IMR-90 (cell line): ENCODE measurements at regions not wholly inside any gene's neighbourhood (a gene's known extent, or its start where the extent isn't known, plus 50 kb on each side); places are given as distances from the start of the nearest gene placed in this dataset.

Experiments used
- ATAC-seq: fragments of 200-7000 bp; cut with Tn5 transposase; 2 replicates; pipeline ENCODE4 v1.9.1; 2020; ENCODE audit warnings: low read depth, mild to moderate bottlenecking, moderate library complexity
- BruUV-seq: library from RNA; stranded (reverse); fragments of 400-500 nt; replicated peaks from 2 replicates; lab custom pipeline; 2021; lab: Mats Ljungman, UMichigan
- CTCF ChIA-PET: fragments of 300-600 bp; formaldehyde crosslinking; extraction: SDS; loops from one replicate; lab custom pipeline; 2021; ENCODE audit warnings: antibody characterized with exemption; lab: Yijun Ruan, JAX
- POLR2A ChIA-PET: fragments of 300-600 bp; sonication (Branson Sonifier 250); formaldehyde crosslinking; loops from one replicate; lab custom pipeline; 2022; ENCODE audit warnings: antibody characterized with exemption; ENCODE audit not compliant: unreplicated experiment; lab: Charles Lee
- DNase-seq: peaks from one replicate; pipeline ENCODE4 v3.0.0; 2013
- H2AFZ ChIP-seq: replicated peaks from 2 replicates; pipeline ENCODE3; 2013; ENCODE audit warnings: low read length, mild to moderate bottlenecking; ENCODE audit not compliant: poor library complexity
- H2AK5ac ChIP-seq: 2 replicates; pipeline ENCODE4 v1.6.1; 2013; ENCODE audit warnings: low read depth, low read length, inconsistent platforms
- H2AK9ac ChIP-seq: replicated peaks from 2 replicates; pipeline ENCODE3; 2013; ENCODE audit warnings: mild to moderate bottlenecking, low read depth, low read length, moderate library complexity; ENCODE audit not compliant: poor library complexity
- H2BK120ac ChIP-seq: 2 replicates; pipeline ENCODE4 v1.6.1; 2013; ENCODE audit warnings: low read depth, low read length, inconsistent platforms
- H2BK15ac ChIP-seq: 3 replicates; pipeline ENCODE4 v1.6.1; 2013; ENCODE audit warnings: low read depth, low read length, inconsistent platforms
- H2BK20ac ChIP-seq: 2 replicates; pipeline ENCODE4 v1.6.1; 2013; ENCODE audit warnings: low read depth, mild to moderate bottlenecking, inconsistent platforms, low read length, moderate library complexity
- H2BK5ac ChIP-seq: 2 replicates; pipeline ENCODE4 v1.6.1; 2013; ENCODE audit warnings: mild to moderate bottlenecking, low read depth, low read length, inconsistent platforms; ENCODE audit not compliant: poor library complexity, severe bottlenecking
- H3K14ac ChIP-seq: replicated peaks from 2 replicates; pipeline ENCODE4 v1.6.1; 2013; ENCODE audit warnings: low read depth, low read length, inconsistent platforms
- H3K18ac ChIP-seq: 2 replicates; pipeline ENCODE4 v1.6.1; 2013; ENCODE audit warnings: low read depth, low read length, control low read depth
- H3K23ac ChIP-seq: 2 replicates; pipeline ENCODE4 v1.6.1; 2013; ENCODE audit warnings: low read depth, low read length, inconsistent platforms
- H3K27ac ChIP-seq: 2 replicates; pipeline ENCODE4 v1.5.1; 2013; ENCODE audit warnings: mild to moderate bottlenecking, control low read depth, low read length; ENCODE audit not compliant: insufficient read depth
- H3K27me3 ChIP-seq: 2 replicates; pipeline ENCODE4 v1.6.1; 2013; ENCODE audit warnings: low read length; ENCODE audit not compliant: control insufficient read depth, insufficient read depth
- H3K36me3 ChIP-seq: 2 replicates; pipeline ENCODE4 v1.6.1; 2013; ENCODE audit warnings: low read length, mixed read lengths; ENCODE audit not compliant: control insufficient read depth, insufficient read depth
- H3K4ac ChIP-seq: 2 replicates; pipeline ENCODE4 v1.6.1; 2013; ENCODE audit warnings: low read depth, low read length, inconsistent platforms
- H3K4me1 ChIP-seq: 2 replicates; pipeline ENCODE4 v1.6.1; 2013; ENCODE audit warnings: low read length, mixed read lengths; ENCODE audit not compliant: control insufficient read depth, insufficient read depth
- H3K4me2 ChIP-seq: 2 replicates; pipeline ENCODE4 v1.6.1; 2013; ENCODE audit warnings: low read depth, mild to moderate bottlenecking, control low read depth, low read length, moderate library complexity
- H3K4me3 ChIP-seq: 2 replicates; pipeline ENCODE4 v1.5.1; 2013; ENCODE audit warnings: low read depth, mild to moderate bottlenecking, control low read depth, low read length, moderate library complexity; ENCODE audit not compliant: insufficient read depth
- H3K56ac ChIP-seq: 2 replicates; pipeline ENCODE4 v1.6.1; 2013; ENCODE audit warnings: low read length, inconsistent platforms; ENCODE audit not compliant: insufficient read depth; ENCODE audit errors: extremely low read depth
- H3K79me1 ChIP-seq, 2 experiments: 2 replicates each; pipeline ENCODE4 v1.6.1; 2013; ENCODE audit warnings: low read length in 2 of 2, inconsistent platforms in 1 of 2, low read depth in 1 of 2
- H3K9ac ChIP-seq: 2 replicates; pipeline ENCODE4 v1.6.1; 2013; ENCODE audit warnings: low read depth, low read length, control low read depth
- H3K9me1 ChIP-seq: 2 replicates; pipeline ENCODE4 v1.6.1; 2013; ENCODE audit warnings: low read length, inconsistent platforms; ENCODE audit not compliant: insufficient read depth
- H3K9me3 ChIP-seq: 2 replicates; pipeline ENCODE4 v1.6.1; 2013; ENCODE audit warnings: low read length; ENCODE audit not compliant: control insufficient read depth, insufficient read depth
- H4K20me1 ChIP-seq: 2 replicates; pipeline ENCODE4 v1.6.1; 2013; ENCODE audit warnings: low read length, inconsistent platforms; ENCODE audit not compliant: insufficient read depth
- H4K5ac ChIP-seq: 2 replicates; pipeline ENCODE4 v1.6.1; 2013; ENCODE audit warnings: mild to moderate bottlenecking, low read depth, low read length, control low read depth
- H4K8ac ChIP-seq, 2 experiments: 2 replicates each; pipeline ENCODE4 v1.6.1; 2013; ENCODE audit warnings: low read depth in 2 of 2, low read length in 2 of 2, control low read depth in 1 of 2, inconsistent platforms in 1 of 2
- H4K91ac ChIP-seq: 2 replicates; pipeline ENCODE4 v1.6.1; 2013; ENCODE audit warnings: low read depth, low read length, inconsistent platforms; ENCODE audit not compliant: insufficient read depth
- CEBPB ChIP-seq: IDR thresholded peaks from 2 replicates; pipeline ENCODE4 v1.6.1; 2012; ENCODE audit warnings: low read depth, low read length, improper control_type of control experiment
- MAFK ChIP-seq: IDR thresholded peaks from 2 replicates; pipeline ENCODE4 v1.6.1; 2012; ENCODE audit warnings: low read depth, low read length, improper control_type of control experiment
- NFE2L2 ChIP-seq: fragments of 150-350 bp; IDR thresholded peaks from 2 replicates; pipeline ENCODE4 v1.6.1; 2016; ENCODE audit warnings: low read depth, mild to moderate bottlenecking, low read length
- POLR2A ChIP-seq: IDR thresholded peaks from 2 replicates; pipeline ENCODE4 v1.6.1; 2012; ENCODE audit warnings: mild to moderate bottlenecking, low read depth, low read length
- SMC3 ChIP-seq: fragments of 150-350 bp; IDR thresholded peaks from 2 replicates; pipeline ENCODE4 v1.6.1; 2016; ENCODE audit warnings: low read depth, mild to moderate bottlenecking, antibody characterized with exemption, low read length, moderate library complexity
- WGBS, 2 experiments: methylation state at CpG; one replicate each; pipeline versions ENCODE4 v1.1.5 to v1.1.7; 2013; ENCODE audit warnings: missing lambda C conversion rate in 2 of 2; ENCODE audit not compliant: insufficient read length in 1 of 2; ENCODE audit errors: extremely low coverage in 2 of 2; 5-methylcytosine and 5-hydroxymethylcytosine counted together
- dilution Hi-C: fragments of 300-500 bp; cut with HindIII; formaldehyde crosslinking; loops from one replicate; pipeline ENCODE4 v1.14.3; 2018; ENCODE audit warnings: low sequenced_read_pairs; ENCODE audit not compliant: unreplicated experiment
- in situ Hi-C: fragments of 300-500 bp; cut with MboI; formaldehyde crosslinking; loops from 3 replicates; pipeline ENCODE4 v1.14.3; 2019; ENCODE audit warnings: low sequenced_read_pairs, inconsistent platforms, mixed read lengths
- intact Hi-C: fragments of 100-400 bp; cut with micrococcal nuclease; formaldehyde crosslinking; loops from 2 replicates; pipeline ENCODE4 v1.10.0; 2022
- TF ChIP-seq, protein P1 (sequence below): conservative IDR thresholded peaks from 2 replicates; pipeline ENCODE4 v1.5.1; 2012; ENCODE audit warnings: mild to moderate bottlenecking, low read depth, low read length, improper control_type of control experiment
- TF ChIP-seq, protein P2 (sequence below): fragments of 150-350 bp; IDR thresholded peaks from 2 replicates; pipeline ENCODE4 v1.6.1; 2017; ENCODE audit warnings: mild to moderate bottlenecking, antibody characterized with exemption, low read length, low read depth
- TF ChIP-seq, protein P3 (sequence below): fragments of 150-350 bp; IDR thresholded peaks from 2 replicates; pipeline ENCODE4 v1.6.1; 2016; ENCODE audit warnings: low read depth, mild to moderate bottlenecking, low read length, moderate library complexity, borderline replicate concordance

DNA sequence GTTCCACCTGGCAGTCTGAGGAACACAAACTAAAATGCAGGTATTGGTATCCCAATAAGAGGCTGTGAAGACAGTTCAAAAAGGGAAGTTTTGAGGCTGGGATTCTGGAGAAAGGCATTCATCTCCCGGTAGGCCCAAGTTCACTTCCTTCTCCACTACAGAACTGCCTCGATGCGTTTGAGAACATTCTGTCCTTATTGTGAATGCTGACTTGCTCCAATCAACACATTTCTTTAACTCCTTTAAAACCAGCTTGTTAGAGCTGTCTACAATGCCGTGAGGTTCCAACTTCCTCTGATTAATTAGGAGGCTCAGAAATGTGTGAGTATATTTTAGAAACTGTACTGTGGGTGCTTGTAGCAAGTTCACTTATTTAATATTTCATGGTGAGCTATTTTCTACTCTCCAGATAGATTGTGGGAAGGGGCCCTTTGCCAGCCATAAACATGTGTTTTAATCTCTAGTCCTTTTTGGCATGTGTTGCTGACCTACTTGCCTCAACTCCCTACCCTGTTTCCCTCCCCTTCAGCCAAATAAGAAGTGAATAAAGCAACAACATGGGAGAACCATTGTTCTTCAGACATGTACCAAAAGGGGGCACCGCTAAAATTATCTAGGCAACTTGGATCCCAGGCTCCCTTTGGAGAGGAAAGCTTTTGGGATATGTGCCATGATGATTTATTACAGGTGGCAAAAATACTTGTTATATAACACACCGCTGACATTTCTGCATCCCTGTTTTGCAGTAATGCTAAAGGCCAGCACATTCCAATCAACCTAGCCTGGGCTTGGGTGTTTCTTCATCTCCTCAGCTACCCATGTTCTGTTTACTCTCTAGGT, 245.6 kb downstream of the BLID start (continued):
- no peak for TF ChIP-seq NFE2L2

DNA sequence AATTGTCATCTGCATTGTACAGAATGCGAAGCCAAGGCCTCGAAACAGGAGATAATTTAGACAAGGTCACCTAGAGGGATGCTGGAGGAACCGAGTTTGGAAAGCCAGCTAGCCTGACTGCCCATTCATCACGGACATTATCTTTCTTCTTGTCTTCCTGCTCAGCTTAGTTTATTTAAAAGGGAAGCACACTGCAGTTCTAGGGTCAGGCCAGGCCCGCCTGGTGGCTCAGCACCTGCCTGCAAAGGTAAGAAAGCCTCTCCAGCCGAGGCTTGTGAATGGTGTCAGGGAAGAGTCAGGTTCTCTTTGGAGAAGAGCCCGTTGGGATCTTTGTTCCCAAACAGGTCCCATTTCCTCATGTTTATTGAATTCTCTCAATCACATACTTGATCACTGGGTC, 246.5 kb downstream of the BLID start:
- TF ChIP-seq CEBPB (no peak), MAFK (no peak), NFE2L2 (no peak), POLR2A (no peak), SMC3 (no peak)
- TF ChIP-seq, protein P1, sequence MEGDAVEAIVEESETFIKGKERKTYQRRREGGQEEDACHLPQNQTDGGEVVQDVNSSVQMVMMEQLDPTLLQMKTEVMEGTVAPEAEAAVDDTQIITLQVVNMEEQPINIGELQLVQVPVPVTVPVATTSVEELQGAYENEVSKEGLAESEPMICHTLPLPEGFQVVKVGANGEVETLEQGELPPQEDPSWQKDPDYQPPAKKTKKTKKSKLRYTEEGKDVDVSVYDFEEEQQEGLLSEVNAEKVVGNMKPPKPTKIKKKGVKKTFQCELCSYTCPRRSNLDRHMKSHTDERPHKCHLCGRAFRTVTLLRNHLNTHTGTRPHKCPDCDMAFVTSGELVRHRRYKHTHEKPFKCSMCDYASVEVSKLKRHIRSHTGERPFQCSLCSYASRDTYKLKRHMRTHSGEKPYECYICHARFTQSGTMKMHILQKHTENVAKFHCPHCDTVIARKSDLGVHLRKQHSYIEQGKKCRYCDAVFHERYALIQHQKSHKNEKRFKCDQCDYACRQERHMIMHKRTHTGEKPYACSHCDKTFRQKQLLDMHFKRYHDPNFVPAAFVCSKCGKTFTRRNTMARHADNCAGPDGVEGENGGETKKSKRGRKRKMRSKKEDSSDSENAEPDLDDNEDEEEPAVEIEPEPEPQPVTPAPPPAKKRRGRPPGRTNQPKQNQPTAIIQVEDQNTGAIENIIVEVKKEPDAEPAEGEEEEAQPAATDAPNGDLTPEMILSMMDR, result no peak
- TF ChIP-seq, protein P2, sequence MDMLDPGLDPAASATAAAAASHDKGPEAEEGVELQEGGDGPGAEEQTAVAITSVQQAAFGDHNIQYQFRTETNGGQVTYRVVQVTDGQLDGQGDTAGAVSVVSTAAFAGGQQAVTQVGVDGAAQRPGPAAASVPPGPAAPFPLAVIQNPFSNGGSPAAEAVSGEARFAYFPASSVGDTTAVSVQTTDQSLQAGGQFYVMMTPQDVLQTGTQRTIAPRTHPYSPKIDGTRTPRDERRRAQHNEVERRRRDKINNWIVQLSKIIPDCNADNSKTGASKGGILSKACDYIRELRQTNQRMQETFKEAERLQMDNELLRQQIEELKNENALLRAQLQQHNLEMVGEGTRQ, result no peak
- TF ChIP-seq, protein P3, sequence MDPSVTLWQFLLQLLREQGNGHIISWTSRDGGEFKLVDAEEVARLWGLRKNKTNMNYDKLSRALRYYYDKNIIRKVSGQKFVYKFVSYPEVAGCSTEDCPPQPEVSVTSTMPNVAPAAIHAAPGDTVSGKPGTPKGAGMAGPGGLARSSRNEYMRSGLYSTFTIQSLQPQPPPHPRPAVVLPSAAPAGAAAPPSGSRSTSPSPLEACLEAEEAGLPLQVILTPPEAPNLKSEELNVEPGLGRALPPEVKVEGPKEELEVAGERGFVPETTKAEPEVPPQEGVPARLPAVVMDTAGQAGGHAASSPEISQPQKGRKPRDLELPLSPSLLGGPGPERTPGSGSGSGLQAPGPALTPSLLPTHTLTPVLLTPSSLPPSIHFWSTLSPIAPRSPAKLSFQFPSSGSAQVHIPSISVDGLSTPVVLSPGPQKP, result no peak
- H2AK5ac ChIP-seq, result no peak overlapping the region
- no CpG with 5 or more reads among the region's 7 CpGs for WGBS, 2 experiments
- H4K8ac ChIP-seq, result no peak overlapping the region
- ATAC-seq (no peak), DNase-seq (no peak)
- no peak overlapping the region for H2BK20ac ChIP-seq
- H3K9me3 ChIP-seq, result no peaks in the 10 kb centered on the region
- H3K4ac ChIP-seq, result no peak overlapping the region
- no peak overlapping the region for H3K27ac ChIP-seq
- H3K4me1 ChIP-seq, result no peaks in the 10 kb centered on the region
- no peak overlapping the region for H3K9ac ChIP-seq
- no peak overlapping the region for H3K18ac ChIP-seq
- H3K36me3 ChIP-seq, result no peaks in the 10 kb centered on the region
- H3K79me1 ChIP-seq, result no peaks in the 10 kb centered on the region
- ChIA-PET POLR2A (no interaction called here), CTCF (interaction anchor here (0.7 to 1.0 kb wide), 2 partner anchors 16 to 104 kb away, joined by 3 to 5 read pairs; no protein-coding TSS in a partner anchor)
- H3K23ac ChIP-seq, result no peak overlapping the region
- no peak overlapping the region for H2AK9ac ChIP-seq
- no peak overlapping the region for H4K5ac ChIP-seq
- H3K4me3 ChIP-seq, result no peak overlapping the region
- intact Hi-C loops (no loop called here), in situ Hi-C loops (no loop called here), dilution Hi-C loops (no loop called here)
- no peaks in the 10 kb centered on the region for H4K20me1 ChIP-seq
- BruUV-seq, result no TSS peak
- no peak overlapping the region for H4K91ac ChIP-seq
- H2AFZ ChIP-seq, result no peak overlapping the region
- no peak overlapping the region for H3K56ac ChIP-seq
- H2BK15ac ChIP-seq, result no peak overlapping the region
- no peaks in the 10 kb centered on the region for H3K9me1 ChIP-seq
- no peak overlapping the region for H3K4me2 ChIP-seq
- H2BK120ac ChIP-seq, result no peak overlapping the region
- no peak overlapping the region for H3K14ac ChIP-seq
- H2BK5ac ChIP-seq, result no peak overlapping the region
- no peaks in the 10 kb centered on the region for H3K27me3 ChIP-seq
